H1 (cell line): ENCODE measurements at regions not wholly inside any gene's neighbourhood (a gene's known extent, or its start where the extent isn't known, plus 50 kb on each side); places are given as distances from the start of the nearest gene placed in this dataset.

Source experiments
- CTCF ChIA-PET: fragments of 300-600 bp; sonication (Branson Sonifier 250); formaldehyde crosslinking; loops from one replicate; lab custom pipeline; 2021; ENCODE audit not compliant: partially characterized antibody; lab: Charles Lee
- POLR2A ChIA-PET: fragments of 300-600 bp; sonication (Branson Sonifier 250); formaldehyde crosslinking; loops from one replicate; lab custom pipeline; 2021; ENCODE audit warnings: inconsistent platforms; ENCODE audit not compliant: partially characterized antibody; lab: Charles Lee
- DNase-seq, 2 experiments: peaks; one replicate each; pipeline versions ENCODE4 v3.0.0 to v3.0.0-alpha.2; 2010 to 2022; ENCODE audit warnings: low spot score in 2 of 2, low read depth in 1 of 2, mixed read lengths in 1 of 2
- FAIRE-seq: peaks from 2 replicates; lab custom pipeline; 2011; peaks lifted over from hg19 to GRCh38; lab: Jason Lieb, UNC
- H2AFZ ChIP-seq: 2 replicates; pipeline ENCODE4 v1.8.1; 2012; ENCODE audit warnings: low read length, inconsistent platforms
- H2AK5ac ChIP-seq: 2 replicates; pipeline ENCODE4 v1.6.1; 2013; ENCODE audit warnings: low read depth, low read length
- H2BK120ac ChIP-seq: replicated peaks from 2 replicates; pipeline ENCODE3; 2013; ENCODE audit warnings: low read depth, low read length, inconsistent platforms
- H2BK12ac ChIP-seq: 2 replicates; pipeline ENCODE4 v1.6.1; 2013; ENCODE audit warnings: low read depth, low read length
- H2BK15ac ChIP-seq: 2 replicates; pipeline ENCODE4 v1.6.1; 2013; ENCODE audit warnings: low read length
- H2BK20ac ChIP-seq: 2 replicates; pipeline ENCODE4 v1.6.1; 2013; ENCODE audit warnings: low read length
- H2BK5ac ChIP-seq: 2 replicates; pipeline ENCODE4 v1.6.1; 2013; ENCODE audit warnings: low read depth, low read length
- H3K14ac ChIP-seq: 2 replicates; pipeline ENCODE4 v1.6.1; 2013; ENCODE audit warnings: inconsistent platforms; ENCODE audit not compliant: insufficient read length
- H3K18ac ChIP-seq: 2 replicates; pipeline ENCODE4 v1.6.1; 2013; ENCODE audit warnings: low read length; ENCODE audit errors: extremely low read depth
- H3K23ac ChIP-seq: 2 replicates; pipeline ENCODE4 v1.6.1; 2013; ENCODE audit warnings: inconsistent platforms; ENCODE audit not compliant: insufficient read length
- H3K23me2 ChIP-seq: 2 replicates; pipeline ENCODE4 v1.6.1; 2013; ENCODE audit warnings: low read depth, low read length
- H3K27ac ChIP-seq: 2 replicates; pipeline ENCODE4 v1.6.1; 2011; ENCODE audit warnings: low read depth, low read length, inconsistent platforms
- H3K27me3 ChIP-seq, 4 experiments: replicated peaks in 1 of 4; 1 replicate in 1 of 4; 2 replicates in 3 of 4; pipeline versions ENCODE4 v1.6.1 to v1.8.1; 2011 to 2013; ENCODE audit warnings: low read length in 3 of 4, mild to moderate bottlenecking in 3 of 4, inconsistent platforms in 2 of 4, mixed read lengths in 2 of 4, moderate library complexity in 1 of 4; ENCODE audit not compliant: control insufficient read depth in 3 of 4, insufficient read depth in 3 of 4; ENCODE audit errors: extremely low read depth in 1 of 4
- H3K36me3 ChIP-seq, 4 experiments: 2 replicates each; pipeline versions ENCODE4 v1.6.1 to v1.8.1; 2011 to 2013; ENCODE audit warnings: mild to moderate bottlenecking in 4 of 4, low read length in 3 of 4, moderate library complexity in 2 of 4, control low read depth in 1 of 4, inconsistent platforms in 1 of 4; ENCODE audit not compliant: insufficient read depth in 4 of 4, control insufficient read depth in 2 of 4
- H3K4ac ChIP-seq: replicated peaks from 2 replicates; pipeline ENCODE3; 2013; ENCODE audit warnings: low read length, low read depth, mixed read lengths, inconsistent platforms; ENCODE audit not compliant: insufficient read length
- H3K4me1 ChIP-seq, 4 experiments: replicated peaks in 1 of 4; 1 replicate in 1 of 4; 2 replicates in 3 of 4; pipeline versions ENCODE4 v1.6.1 to v1.8.1; 2011 to 2013; ENCODE audit warnings: low read length in 3 of 4, inconsistent platforms in 2 of 4, mixed read lengths in 1 of 4; ENCODE audit not compliant: insufficient read depth in 4 of 4, control insufficient read depth in 3 of 4
- H3K4me2 ChIP-seq, 2 experiments: 2 replicates each; pipeline versions ENCODE4 v1.6.1 to v1.8.1; 2011 to 2013; ENCODE audit warnings: low read depth in 2 of 2, low read length in 2 of 2, control low read depth in 1 of 2, inconsistent platforms in 1 of 2, mild to moderate bottlenecking in 1 of 2; ENCODE audit not compliant: insufficient read depth in 1 of 2
- H3K4me3 ChIP-seq, 4 experiments: fragments of 200-600, 300-600 bp in 1 of 4; sonication (generic), shearing (Covaris generic), sonication (Bioruptor Twin) in 1 of 4; 2 replicates each; pipeline versions ENCODE4 v1.5.1 to v1.8.1; 2011 to 2016; ENCODE audit warnings: low read length in 4 of 4, low read depth in 3 of 4, control low read depth in 2 of 4, inconsistent platforms in 2 of 4, mild to moderate bottlenecking in 2 of 4, mixed read lengths in 1 of 4, moderate library complexity in 1 of 4; ENCODE audit not compliant: insufficient read depth in 2 of 4; ENCODE audit errors: extremely low read depth in 1 of 4
- H3K56ac ChIP-seq: replicated peaks from 2 replicates; pipeline ENCODE3; 2013; ENCODE audit warnings: low read depth, mild to moderate bottlenecking, mixed read lengths, low read length, inconsistent platforms; ENCODE audit not compliant: insufficient read length
- H3K79me1 ChIP-seq: 2 replicates; pipeline ENCODE4 v1.6.1; 2013; ENCODE audit warnings: low read depth, low read length, control low read depth
- H3K79me2 ChIP-seq, 2 experiments: 2 replicates each; pipeline versions ENCODE4 v1.6.1 to v1.8.1; 2012 to 2013; ENCODE audit warnings: low read length in 2 of 2, mild to moderate bottlenecking in 2 of 2, inconsistent platforms in 1 of 2; ENCODE audit not compliant: insufficient read depth in 2 of 2, control insufficient read depth in 1 of 2
- H3K9ac ChIP-seq, 4 experiments: replicated peaks in 1 of 4; 1 replicate in 1 of 4; 2 replicates in 3 of 4; pipeline versions ENCODE4 v1.6.1 to v1.8.1; 2011 to 2013; ENCODE audit warnings: low read depth in 3 of 4, low read length in 3 of 4, control low read depth in 2 of 4, mild to moderate bottlenecking in 2 of 4, moderate library complexity in 2 of 4, inconsistent platforms in 1 of 4; ENCODE audit errors: extremely low read depth in 1 of 4
- H3K9me3 ChIP-seq, 2 experiments: 2 replicates each; pipeline versions ENCODE4 v1.6.1 to v1.8.1; 2012 to 2013; ENCODE audit warnings: mild to moderate bottlenecking in 2 of 2, moderate library complexity in 2 of 2, control low read depth in 1 of 2, inconsistent platforms in 1 of 2, low read depth in 1 of 2, low read length in 1 of 2, mixed read lengths in 1 of 2; ENCODE audit not compliant: insufficient read depth in 2 of 2
- H4K20me1 ChIP-seq, 2 experiments: replicated peaks in 1 of 2; 2 replicates each; pipeline versions ENCODE3 to v1.8.1; 2011 to 2013; ENCODE audit warnings: inconsistent platforms in 2 of 2, low read length in 2 of 2, mild to moderate bottlenecking in 1 of 2; ENCODE audit not compliant: insufficient read depth in 2 of 2, control insufficient read depth in 1 of 2
- H4K5ac ChIP-seq: 2 replicates; pipeline ENCODE4 v1.6.1; 2013; ENCODE audit warnings: low read length, low read depth, mixed read lengths, inconsistent platforms; ENCODE audit not compliant: insufficient read length
- H4K8ac ChIP-seq: 2 replicates; pipeline ENCODE4 v1.8.0; 2013; ENCODE audit warnings: mild to moderate bottlenecking, moderate library complexity, low read length, inconsistent platforms; ENCODE audit not compliant: insufficient read depth; ENCODE audit errors: extremely low read depth
- H4K91ac ChIP-seq: replicated peaks from 2 replicates; pipeline ENCODE3; 2013; ENCODE audit warnings: low read length, mixed read lengths, inconsistent platforms; ENCODE audit not compliant: insufficient read length
- BCL11A ChIP-seq, 2 experiments: IDR thresholded peaks; one replicate each; pipeline ENCODE4 v1.6.1; 2011; ENCODE audit warnings: low read depth in 2 of 2, low read length in 2 of 2, mild to moderate bottlenecking in 2 of 2
- CBX5 ChIP-seq: fragments of 300-800, 300-1000 bp; sonication (generic); IDR thresholded peaks from 2 replicates; pipeline ENCODE4 v1.7.1; 2016; ENCODE audit warnings: antibody characterized with exemption, low read length, low read depth
- CREB1 ChIP-seq: IDR thresholded peaks from 2 replicates; pipeline ENCODE4 v1.6.1; 2012; ENCODE audit warnings: inconsistent platforms
- POLR2A ChIP-seq, 2 experiments: IDR thresholded peaks; 1 replicate in 1 of 2; 2 replicates in 1 of 2; pipeline ENCODE4 v1.6.1; 2011; ENCODE audit warnings: low read depth in 2 of 2, low read length in 2 of 2, mild to moderate bottlenecking in 2 of 2; ENCODE audit errors: control extremely low read depth in 1 of 2
- TAF1 ChIP-seq: IDR thresholded peaks from 2 replicates; pipeline ENCODE4 v1.6.1; 2011; ENCODE audit warnings: mild to moderate bottlenecking, low read depth, low read length
- WGBS, 2 experiments: shearing (Covaris generic) in 1 of 2; methylation state at CpG; one replicate each; pipeline versions ENCODE4 v1.1.6 to v1.1.7; 2013 to 2015; ENCODE audit warnings: low lambda C conversion rate in 2 of 2, mixed read lengths in 2 of 2, inconsistent platforms in 1 of 2, low coverage in 1 of 2, missing lambda C conversion rate in 1 of 2; ENCODE audit not compliant: insufficient replicate concordance in 2 of 2, insufficient coverage in 1 of 2, insufficient read length in 1 of 2; ENCODE audit errors: extremely low coverage in 1 of 2, missing lambda C conversion rate in 1 of 2; 5-methylcytosine and 5-hydroxymethylcytosine counted together
- TF ChIP-seq, protein P1 (sequence below): IDR thresholded peaks from 2 replicates; pipeline ENCODE4 v1.6.1; 2011; ENCODE audit warnings: low read depth, mild to moderate bottlenecking, low read length; ENCODE audit not compliant: insufficient read depth
- TF ChIP-seq, protein P2 (sequence below): IDR thresholded peaks from 2 replicates; pipeline ENCODE4 v1.6.1; 2012; ENCODE audit warnings: low read length, inconsistent platforms
- TF ChIP-seq, protein P3 (sequence below): IDR thresholded peaks from 2 replicates; pipeline ENCODE4 v1.6.1; 2012; ENCODE audit warnings: inconsistent platforms
- TF ChIP-seq, protein P4 (sequence below): IDR thresholded peaks from 2 replicates; pipeline ENCODE4 v1.6.1; 2012; ENCODE audit warnings: inconsistent platforms

DNA sequence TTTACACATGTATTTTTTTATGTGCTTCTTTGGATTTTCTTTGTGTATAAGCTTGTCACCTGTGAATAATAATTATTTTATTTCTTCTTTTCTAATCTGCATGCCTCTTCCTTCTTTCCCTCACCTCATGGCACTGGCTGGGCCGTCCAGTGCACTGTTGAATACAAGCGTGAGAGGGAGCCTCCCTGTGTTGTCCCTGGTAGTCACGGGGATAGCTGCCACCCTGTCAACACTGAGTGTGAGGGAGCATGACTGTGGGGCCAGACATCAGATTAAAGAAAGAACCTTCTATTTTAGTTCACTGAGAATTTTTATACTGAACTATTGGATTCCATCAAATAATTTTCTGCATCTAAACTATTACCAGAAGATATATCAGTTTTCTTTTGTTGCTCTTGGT is 187.9 kb downstream of the CDC14C start:
- Histone ChIP-seq H2AFZ (no peak overlapping the region), H3K27me3 (no peaks in the 10 kb centered on the region), H3K9ac (no peak overlapping the region), H3K23ac (no peak overlapping the region), H2BK5ac (no peak overlapping the region), H2BK120ac (no peak overlapping the region), H3K4me3 (no peak overlapping the region), H4K8ac (no peak overlapping the region), H3K9me3 (peaks cover 9 to 16% of the 10 kb centered on the region in 2 experiments), H3K79me1 (no peaks in the 10 kb centered on the region), H3K14ac (no peak overlapping the region), H4K20me1 (no peaks in the 10 kb centered on the region), H2BK20ac (no peak overlapping the region), H3K4ac (no peak overlapping the region), H2AK5ac (no peak overlapping the region), H4K91ac (no peak overlapping the region), H3K4me2 (no peak overlapping the region), H3K79me2 (no peaks in the 10 kb centered on the region), H3K4me1 (no peaks in the 10 kb centered on the region; a peak in 1 of 7 replicates), H3K23me2 (no peaks in the 10 kb centered on the region), H4K5ac (no peak overlapping the region), H2BK15ac (no peak overlapping the region), H2BK12ac (no peak overlapping the region), H3K18ac (no peak overlapping the region; the same call in 1 of the 2 replicates), H3K36me3 (no peaks in the 10 kb centered on the region), H3K56ac (no peak overlapping the region), H3K27ac (no peak overlapping the region)
- 91% methylated on average over 3 of the region's 3 CpGs; no CpG with 5 or more reads in 1 of the 2 experiments for WGBS, 2 experiments
- ChIA-PET CTCF (no interaction called here), POLR2A (interaction anchor here (1.1 kb wide), 1 partner anchor 10 kb away, joined by 5 read pairs; no protein-coding TSS in a partner anchor)
- TF ChIP-seq, protein P1, sequence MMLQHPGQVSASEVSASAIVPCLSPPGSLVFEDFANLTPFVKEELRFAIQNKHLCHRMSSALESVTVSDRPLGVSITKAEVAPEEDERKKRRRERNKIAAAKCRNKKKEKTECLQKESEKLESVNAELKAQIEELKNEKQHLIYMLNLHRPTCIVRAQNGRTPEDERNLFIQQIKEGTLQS: no peak
- TF ChIP-seq CREB1 (no peak), TAF1 (no peak), POLR2A (IDR thresholded peaks at IDR 0.05; ENCODE audit: control extremely low read depth in 1 of 2, low read depth in 2 of 2, low read length in 2 of 2) (no peak), CBX5 (no peak), BCL11A (IDR thresholded peaks at IDR 0.05; ENCODE audit: low read depth in 2 of 2, low read length in 2 of 2) (no peak)
- TF ChIP-seq, protein P2, sequence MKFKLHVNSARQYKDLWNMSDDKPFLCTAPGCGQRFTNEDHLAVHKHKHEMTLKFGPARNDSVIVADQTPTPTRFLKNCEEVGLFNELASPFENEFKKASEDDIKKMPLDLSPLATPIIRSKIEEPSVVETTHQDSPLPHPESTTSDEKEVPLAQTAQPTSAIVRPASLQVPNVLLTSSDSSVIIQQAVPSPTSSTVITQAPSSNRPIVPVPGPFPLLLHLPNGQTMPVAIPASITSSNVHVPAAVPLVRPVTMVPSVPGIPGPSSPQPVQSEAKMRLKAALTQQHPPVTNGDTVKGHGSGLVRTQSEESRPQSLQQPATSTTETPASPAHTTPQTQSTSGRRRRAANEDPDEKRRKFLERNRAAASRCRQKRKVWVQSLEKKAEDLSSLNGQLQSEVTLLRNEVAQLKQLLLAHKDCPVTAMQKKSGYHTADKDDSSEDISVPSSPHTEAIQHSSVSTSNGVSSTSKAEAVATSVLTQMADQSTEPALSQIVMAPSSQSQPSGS: no peak
- TF ChIP-seq, protein P3, sequence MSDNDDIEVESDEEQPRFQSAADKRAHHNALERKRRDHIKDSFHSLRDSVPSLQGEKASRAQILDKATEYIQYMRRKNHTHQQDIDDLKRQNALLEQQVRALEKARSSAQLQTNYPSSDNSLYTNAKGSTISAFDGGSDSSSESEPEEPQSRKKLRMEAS: no peak
- TF ChIP-seq, protein P4, sequence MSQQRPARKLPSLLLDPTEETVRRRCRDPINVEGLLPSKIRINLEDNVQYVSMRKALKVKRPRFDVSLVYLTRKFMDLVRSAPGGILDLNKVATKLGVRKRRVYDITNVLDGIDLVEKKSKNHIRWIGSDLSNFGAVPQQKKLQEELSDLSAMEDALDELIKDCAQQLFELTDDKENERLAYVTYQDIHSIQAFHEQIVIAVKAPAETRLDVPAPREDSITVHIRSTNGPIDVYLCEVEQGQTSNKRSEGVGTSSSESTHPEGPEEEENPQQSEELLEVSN: no peak
- FAIRE-seq (no peak), DNase-seq (no peak)
